ENCODE measurements at regions not wholly inside any gene's neighbourhood (a gene's known extent, or its start where the extent isn't known, plus 50 kb on each side); places are given as distances from the start of the nearest gene placed in this dataset.

GRCh38 chr1:23614032-23614660 lies 54.8 kb upstream of the ID3 start:
- DNase-seq, result no peak

- DNase-seq, result no peak
Observed at GRCh38 chr1:23613191-23614031, 54.1 kb upstream of the ID3 start.

DNA sequence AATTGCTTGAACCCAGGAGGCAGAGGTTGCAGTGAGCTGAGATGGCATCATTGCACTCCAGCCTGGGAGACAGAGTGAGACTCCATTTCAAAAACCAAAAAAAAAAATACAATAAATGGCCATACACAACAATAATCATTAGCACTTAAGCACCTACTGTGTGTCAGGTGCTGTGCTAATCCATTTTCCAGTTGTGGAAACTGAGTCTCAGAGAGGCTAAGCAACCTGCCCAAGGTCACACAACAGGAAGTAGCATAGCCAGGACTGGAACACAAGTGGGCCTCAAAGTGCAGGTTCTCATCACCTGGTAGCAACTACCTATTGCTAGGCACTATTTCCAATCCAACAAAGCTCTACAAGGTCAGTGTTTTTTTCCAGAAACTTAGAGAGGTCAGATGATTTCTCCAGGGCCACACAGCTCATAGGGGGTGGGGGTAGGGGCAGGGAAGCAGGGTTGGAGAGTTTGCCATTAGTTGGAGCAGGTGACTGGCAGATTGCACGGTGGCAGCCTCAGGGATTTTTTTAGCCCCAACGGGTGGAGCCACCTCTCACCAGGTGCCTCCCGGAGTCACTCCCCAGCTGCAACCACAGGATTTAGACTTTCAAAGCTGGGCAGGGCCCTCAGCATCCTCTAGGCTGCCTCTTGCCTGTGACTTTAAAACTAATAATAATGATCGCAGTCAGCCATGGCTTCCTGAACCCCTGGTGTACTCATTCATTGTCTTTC lies 52.5 kb upstream of the ID3 start:
- no peak for DNase-seq

DNA sequence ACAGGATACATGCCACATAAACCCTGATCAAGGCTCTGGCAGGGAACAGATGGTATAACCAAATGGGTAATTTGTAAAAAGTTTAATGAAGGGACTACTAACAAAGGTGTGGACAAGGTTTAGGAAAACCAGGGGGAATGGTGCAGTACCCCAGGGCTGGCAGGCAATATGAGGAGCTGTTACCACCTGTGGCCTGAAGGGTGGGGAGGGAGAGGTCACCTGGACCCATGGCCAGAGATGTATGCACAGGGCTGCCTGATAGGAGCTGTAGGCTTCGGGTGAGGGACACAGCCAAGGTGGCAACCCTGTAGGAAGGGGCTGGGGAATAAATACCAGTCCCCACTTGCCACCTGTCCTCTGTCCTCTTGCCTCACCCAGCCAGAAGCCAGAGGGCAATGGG lies 51.4 kb upstream of the ID3 start:
- no peak for DNase-seq

GRCh38 chr1:23609971-23610370 lies 50.7 kb upstream of the ID3 start:
- DNase-seq, result no peak
